ENCODE measurements at regions not wholly inside any gene's neighbourhood (a gene's known extent, or its start where the extent isn't known, plus 50 kb on each side); places are given as distances from the start of the nearest gene placed in this dataset.

- WGBS, 2 donors (ENCODE audit: low coverage in 1 of 2) = 49 to 50% methylated on average over 1 to 2 of the region's 3 CpGs
- Histone ChIP-seq H3K9me3 (no peaks in the 10 kb centered on the region), H3K27me3 (peaks cover 15% of the 10 kb centered on the region), H3K36me3 (no peaks in the 10 kb centered on the region), H3K27ac (no peak overlapping the region), H3K4me1 (no peaks in the 10 kb centered on the region), H3K4me3 (no peak overlapping the region)
- TF ChIP-seq POLR2AphosphoS5 (IDR thresholded peaks at IDR 0.05) (no peak), POLR2A (IDR thresholded peaks at IDR 0.05) (no peak), EP300 (IDR thresholded peaks at IDR 0.05) (no peak), CTCF (IDR thresholded peaks at IDR 0.05) (no peak)
- ATAC-seq = no peak
These were observed 58.3 kb upstream of the PHOX2B start for GRCh38 chr4:41806807-41807206.

GRCh38 chr4:41802590-41802989, 54.1 kb upstream of the PHOX2B start:
- WGBS, 2 donors (ENCODE audit: low coverage in 1 of 2) = 94 to 100% methylated on average over 1 to 3 of the region's 3 CpGs
- TF ChIP-seq POLR2AphosphoS5 (IDR thresholded peaks at IDR 0.05) (no peak), POLR2A (IDR thresholded peaks at IDR 0.05) (no peak), EP300 (IDR thresholded peaks at IDR 0.05) (no peak), CTCF (IDR thresholded peaks at IDR 0.05) (no peak)
- Histone ChIP-seq H3K27me3 (peaks cover 31% of the 10 kb centered on the region), H3K36me3 (no peaks in the 10 kb centered on the region), H3K4me3 (no peak overlapping the region), H3K4me1 (no peaks in the 10 kb centered on the region), H3K9me3 (no peaks in the 10 kb centered on the region), H3K27ac (no peak overlapping the region)
- ATAC-seq = no peak

- TF ChIP-seq POLR2A (IDR thresholded peaks at IDR 0.05) = no peak
- no peak for TF ChIP-seq POLR2AphosphoS5 (IDR thresholded peaks at IDR 0.05)
- TF ChIP-seq EP300 (IDR thresholded peaks at IDR 0.05) = no peak
- no peak for TF ChIP-seq CTCF (IDR thresholded peaks at IDR 0.05)
- Histone ChIP-seq H3K9me3 (no peaks in the 10 kb centered on the region), H3K36me3 (no peaks in the 10 kb centered on the region), H3K27me3 (peaks cover 44% of the 10 kb centered on the region), H3K4me1 (peaks cover 0 to 9% (median 0%) of the 10 kb centered on the region in 3 donors), H3K4me3 (no peak overlapping the region), H3K27ac (no peak overlapping the region)
- 0 to 32% methylated on average over 1 of the region's 1 CpG for WGBS, 2 donors (ENCODE audit: low coverage in 1 of 2)
- no peak for ATAC-seq
These were observed 50.6 kb upstream of the PHOX2B start for GRCh38 chr4:41799126-41799525.

Measured in gastroesophageal sphincter (tissue), 4 donors.